GM23248 (cell line): ENCODE measurements at regions not wholly inside any gene's neighbourhood (a gene's known extent, or its start where the extent isn't known, plus 50 kb on each side); places are given as distances from the start of the nearest gene placed in this dataset.

Experiments used
- DNase-seq: peaks from one replicate; pipeline ENCODE4 v3.0.0-alpha.2; 2015
- H2AFZ ChIP-seq: fragments of 200-600 bp; sonication (generic); 2 replicates; pipeline ENCODE4 v1.6.1; 2016; ENCODE audit warnings: antibody characterized with exemption
- H3F3A ChIP-seq: fragments of 200-600 bp; sonication (generic); 2 replicates; pipeline ENCODE4 v1.6.1; 2016; ENCODE audit warnings: mild to moderate bottlenecking, antibody characterized with exemption, mixed run types; ENCODE audit not compliant: insufficient read depth
- H3K27ac ChIP-seq: fragments of 200-600 bp; sonication (generic); 2 replicates; pipeline ENCODE4 v1.5.1; 2016; ENCODE audit warnings: mild to moderate bottlenecking
- H3K27me3 ChIP-seq: fragments of 200-600 bp; sonication (generic); replicated peaks from 2 replicates; pipeline ENCODE4 v1.6.1; 2016; ENCODE audit warnings: mild to moderate bottlenecking; ENCODE audit not compliant: insufficient read depth
- H3K36me3 ChIP-seq: fragments of 200-600 bp; sonication (generic); 2 replicates; pipeline ENCODE4 v1.6.1; 2016; ENCODE audit warnings: low read depth, mild to moderate bottlenecking
- H3K4me1 ChIP-seq: fragments of 200-600 bp; sonication (generic); 2 replicates; pipeline ENCODE4 v1.6.1; 2016; ENCODE audit warnings: mild to moderate bottlenecking; ENCODE audit not compliant: insufficient read depth
- H3K4me2 ChIP-seq: fragments of 200-600 bp; sonication (generic); one replicate; pipeline ENCODE4 v1.6.1; 2016; ENCODE audit warnings: mild to moderate bottlenecking; ENCODE audit not compliant: unreplicated experiment
- H3K4me3 ChIP-seq: fragments of 200-600 bp; sonication (generic); 2 replicates; pipeline ENCODE4 v1.5.1; 2016; ENCODE audit warnings: mild to moderate bottlenecking
- H3K79me2 ChIP-seq: fragments of 200-600 bp; sonication (generic); 2 replicates; pipeline ENCODE4 v1.6.1; 2016; ENCODE audit warnings: mild to moderate bottlenecking; ENCODE audit not compliant: insufficient read depth
- H3K9ac ChIP-seq: fragments of 200-600 bp; sonication (generic); 2 replicates; pipeline ENCODE4 v1.6.1; 2016; ENCODE audit warnings: mild to moderate bottlenecking
- H3K9me2 ChIP-seq: fragments of 200-600 bp; sonication (generic); 2 replicates; pipeline ENCODE4 v1.6.1; 2016; ENCODE audit warnings: mixed run types, mild to moderate bottlenecking, moderate library complexity; ENCODE audit not compliant: insufficient read depth
- H3K9me3 ChIP-seq: fragments of 200-600 bp; sonication (generic); one replicate; pipeline ENCODE4 v1.6.1; 2017; ENCODE audit warnings: low read depth
- H4K20me1 ChIP-seq: fragments of 200-600 bp; sonication (generic); 2 replicates; pipeline ENCODE4 v1.6.0; 2016; ENCODE audit not compliant: insufficient read depth
- EZH2 ChIP-seq: fragments of 200-600 bp; sonication (generic); IDR thresholded peaks from 2 replicates; pipeline ENCODE4 v1.6.1; 2018; ENCODE audit warnings: antibody characterized with exemption, mild to moderate bottlenecking; ENCODE audit not compliant: insufficient read depth, poor library complexity, severe bottlenecking
- EZH2phosphoT487 ChIP-seq: fragments of 200-600 bp; sonication (generic); IDR thresholded peaks from 2 replicates; pipeline ENCODE4 v1.6.1; 2018; ENCODE audit warnings: antibody characterized with exemption, moderate library complexity, mild to moderate bottlenecking, low read depth; ENCODE audit not compliant: insufficient read depth
- WGBS, 2 experiments: methylation state at CpG; one replicate each; pipeline ENCODE4 v1.1.6; 2015 to 2017; ENCODE audit warnings: low lambda C conversion rate in 2 of 2, low coverage in 1 of 2; ENCODE audit errors: missing lambda C conversion rate in 2 of 2; 5-methylcytosine and 5-hydroxymethylcytosine counted together
- in situ Hi-C: fragments of 300-500 bp; cut with MboI; formaldehyde crosslinking; loops from 2 replicates; pipeline ENCODE4 v1.15.0; 2020

- Histone ChIP-seq H2AFZ (no peak overlapping the region), H3K9me2 (no peaks in the 10 kb centered on the region), H3K4me2 (no peak overlapping the region), H3K27me3 (peaks cover 29% of the 10 kb centered on the region), H3K9me3 (no peaks in the 10 kb centered on the region), H3K4me3 (no peak overlapping the region), H3K9ac (no peak overlapping the region), H3K27ac (no peak overlapping the region), H3K4me1 (no peaks in the 10 kb centered on the region), H3F3A (no peaks in the 10 kb centered on the region), H3K36me3 (no peaks in the 10 kb centered on the region), H4K20me1 (no peaks in the 10 kb centered on the region), H3K79me2 (no peaks in the 10 kb centered on the region)
- WGBS, 2 experiments, result 13 to 15% methylated on average over 4 of the region's 4 CpGs
- no peak for DNase-seq
- TF ChIP-seq EZH2 (no peak), EZH2phosphoT487 (no peak)
- in situ Hi-C loops, result no loop called here
Measured at GRCh38 chr10:111993872-111994426, 189.6 kb downstream of the GPAM start.

- Histone ChIP-seq H3K4me3 (no peak overlapping the region), H3K79me2 (no peaks in the 10 kb centered on the region), H3K9me2 (no peaks in the 10 kb centered on the region), H2AFZ (no peak overlapping the region), H3K9me3 (no peaks in the 10 kb centered on the region), H3K27ac (no peak overlapping the region), H3K27me3 (peaks cover 14% of the 10 kb centered on the region), H3K4me2 (no peak overlapping the region), H4K20me1 (no peaks in the 10 kb centered on the region), H3K4me1 (no peaks in the 10 kb centered on the region), H3K36me3 (no peaks in the 10 kb centered on the region), H3F3A (no peaks in the 10 kb centered on the region), H3K9ac (no peak overlapping the region)
- in situ Hi-C loops, result no loop called here
- 39 to 49% methylated on average over 2 of the region's 2 CpGs for WGBS, 2 experiments
- TF ChIP-seq EZH2phosphoT487 (no peak), EZH2 (no peak)
- no peak for DNase-seq
Measured at GRCh38 chr10:111996103-111996502, 187.5 kb downstream of the GPAM start.

- no peak for DNase-seq
- no peak for TF ChIP-seq EZH2phosphoT487
Measured at GRCh38 chr10:111998728-111999127, 184.8 kb downstream of the GPAM start.

GRCh38 chr10:111999205-111999914 lies 184.2 kb downstream of the GPAM start:
- H3K4me1 ChIP-seq, result no peaks in the 10 kb centered on the region
- no peaks in the 10 kb centered on the region for H3F3A ChIP-seq
- H3K4me2 ChIP-seq, result no peak overlapping the region
- H3K27ac ChIP-seq, result no peak overlapping the region
- H3K27me3 ChIP-seq, result peaks cover 31% of the 10 kb centered on the region
- TF ChIP-seq EZH2 (no peak), EZH2phosphoT487 (no peak)
- H3K9me2 ChIP-seq, result no peaks in the 10 kb centered on the region
- no peak for DNase-seq
- in situ Hi-C loops, result no loop called here
- H3K79me2 ChIP-seq, result no peaks in the 10 kb centered on the region
- H3K4me3 ChIP-seq, result no peak overlapping the region
- no peaks in the 10 kb centered on the region for H3K36me3 ChIP-seq
- no peak overlapping the region for H3K9ac ChIP-seq
- 36% methylated on average over 4 of the region's 4 CpGs for WGBS, 2 experiments
- no peaks in the 10 kb centered on the region for H3K9me3 ChIP-seq
- H4K20me1 ChIP-seq, result no peaks in the 10 kb centered on the region
- no peak overlapping the region for H2AFZ ChIP-seq

More at GRCh38 chr10:111998728-111999127, 184.8 kb downstream of the GPAM start:
- in situ Hi-C loops, result no loop called here
- Histone ChIP-seq H3K27ac (no peak overlapping the region), H2AFZ (no peak overlapping the region), H3K27me3 (peaks cover 31% of the 10 kb centered on the region), H3K4me3 (no peak overlapping the region), H3K36me3 (no peaks in the 10 kb centered on the region), H4K20me1 (no peaks in the 10 kb centered on the region), H3K9me2 (no peaks in the 10 kb centered on the region), H3K4me1 (no peaks in the 10 kb centered on the region), H3K79me2 (no peaks in the 10 kb centered on the region), H3K9me3 (no peaks in the 10 kb centered on the region), H3K4me2 (no peak overlapping the region), H3K9ac (no peak overlapping the region), H3F3A (no peaks in the 10 kb centered on the region)
- WGBS, 2 experiments, result 47 to 54% methylated on average over 7 of the region's 7 CpGs

- Histone ChIP-seq H3K9me2 (no peaks in the 10 kb centered on the region), H3K36me3 (no peaks in the 10 kb centered on the region), H3K27me3 (peaks cover 31% of the 10 kb centered on the region), H3K79me2 (no peaks in the 10 kb centered on the region), H3K9ac (no peak overlapping the region), H3K9me3 (no peaks in the 10 kb centered on the region), H3F3A (no peaks in the 10 kb centered on the region), H3K4me1 (no peaks in the 10 kb centered on the region), H3K27ac (no peak overlapping the region), H2AFZ (no peak overlapping the region), H3K4me3 (no peak overlapping the region), H4K20me1 (no peaks in the 10 kb centered on the region), H3K4me2 (no peak overlapping the region)
- 30 to 40% methylated on average over 3 of the region's 3 CpGs for WGBS, 2 experiments
- in situ Hi-C loops, result no loop called here
- TF ChIP-seq EZH2 (no peak), EZH2phosphoT487 (no peak)
- no peak for DNase-seq
Measured at GRCh38 chr10:111999915-112000302, 183.7 kb downstream of the GPAM start.
